ENCODE measurements at regions not wholly inside any gene's neighbourhood (a gene's known extent, or its start where the extent isn't known, plus 50 kb on each side); places are given as distances from the start of the nearest gene placed in this dataset.

DNA sequence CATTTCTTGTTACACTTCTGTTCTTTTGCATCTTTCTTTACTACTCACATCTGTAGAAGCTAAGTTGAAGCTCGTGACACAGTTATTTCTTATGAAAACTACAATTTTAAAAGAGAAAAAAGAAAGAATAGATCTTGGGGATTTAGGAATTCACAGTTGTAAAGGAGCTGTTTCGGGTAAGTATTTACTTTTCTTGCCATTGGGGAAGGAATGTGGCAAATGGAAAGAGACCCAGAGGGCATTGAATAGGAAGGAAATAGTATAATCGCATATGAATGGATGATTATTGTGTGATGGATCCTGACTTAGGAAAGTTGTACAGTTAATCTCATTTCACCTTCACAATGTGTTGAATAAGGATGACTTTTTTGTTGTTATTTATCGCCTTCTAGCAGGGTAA lies 914.1 kb upstream of the CDH8 start:
- peaks cover 15% of the 10 kb centered on the region for H3K9me3 Mint-ChIP-seq (ENCODE audit: unreplicated experiment)
- TF ChIP-seq, protein P1, sequence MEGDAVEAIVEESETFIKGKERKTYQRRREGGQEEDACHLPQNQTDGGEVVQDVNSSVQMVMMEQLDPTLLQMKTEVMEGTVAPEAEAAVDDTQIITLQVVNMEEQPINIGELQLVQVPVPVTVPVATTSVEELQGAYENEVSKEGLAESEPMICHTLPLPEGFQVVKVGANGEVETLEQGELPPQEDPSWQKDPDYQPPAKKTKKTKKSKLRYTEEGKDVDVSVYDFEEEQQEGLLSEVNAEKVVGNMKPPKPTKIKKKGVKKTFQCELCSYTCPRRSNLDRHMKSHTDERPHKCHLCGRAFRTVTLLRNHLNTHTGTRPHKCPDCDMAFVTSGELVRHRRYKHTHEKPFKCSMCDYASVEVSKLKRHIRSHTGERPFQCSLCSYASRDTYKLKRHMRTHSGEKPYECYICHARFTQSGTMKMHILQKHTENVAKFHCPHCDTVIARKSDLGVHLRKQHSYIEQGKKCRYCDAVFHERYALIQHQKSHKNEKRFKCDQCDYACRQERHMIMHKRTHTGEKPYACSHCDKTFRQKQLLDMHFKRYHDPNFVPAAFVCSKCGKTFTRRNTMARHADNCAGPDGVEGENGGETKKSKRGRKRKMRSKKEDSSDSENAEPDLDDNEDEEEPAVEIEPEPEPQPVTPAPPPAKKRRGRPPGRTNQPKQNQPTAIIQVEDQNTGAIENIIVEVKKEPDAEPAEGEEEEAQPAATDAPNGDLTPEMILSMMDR (IDR thresholded peaks at IDR 0.05) = no peak

DNA sequence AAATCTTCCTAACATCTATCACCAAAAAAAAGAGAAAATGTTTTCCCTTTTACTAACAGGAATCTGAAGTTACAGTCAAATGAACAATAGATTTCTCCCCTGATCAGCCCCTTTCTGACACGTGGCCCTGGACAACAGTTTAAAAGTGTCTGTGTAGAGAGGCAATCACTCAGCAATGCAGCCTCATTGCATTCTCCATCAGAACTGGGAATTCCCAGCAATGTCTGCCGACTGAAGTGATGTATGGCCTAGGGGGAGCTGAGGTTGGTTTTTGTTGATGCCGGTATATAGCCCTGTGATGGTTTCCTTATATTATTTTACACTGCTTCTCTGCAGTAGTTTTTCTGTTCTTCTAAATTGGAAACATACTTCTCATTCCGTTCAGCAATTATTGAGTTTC lies 904.3 kb upstream of the CDH8 start:
- no peaks in the 10 kb centered on the region for H3K27me3 Mint-ChIP-seq (ENCODE audit: unreplicated experiment)
- no peak overlapping the region for H3K4me3 Mint-ChIP-seq (ENCODE audit: unreplicated experiment)
- no peaks in the 10 kb centered on the region for H3K4me1 Mint-ChIP-seq (ENCODE audit: unreplicated experiment)
- no peaks in the 10 kb centered on the region for H3K36me3 Mint-ChIP-seq (ENCODE audit: unreplicated experiment)
- DNase-seq (ENCODE audit: extremely low spot score, unreplicated experiment) = no peak
- H3K9me3 Mint-ChIP-seq (ENCODE audit: unreplicated experiment) = peaks cover 3% of the 10 kb centered on the region
- TF ChIP-seq, protein P1 (IDR thresholded peaks at IDR 0.05) = no peak
- H3K27ac Mint-ChIP-seq (ENCODE audit: unreplicated experiment) = no peak overlapping the region

More for the DNA sequence above, 914.1 kb upstream of the CDH8 start:
- H3K36me3 Mint-ChIP-seq (ENCODE audit: unreplicated experiment) = no peaks in the 10 kb centered on the region
- no peak overlapping the region for H3K4me3 Mint-ChIP-seq (ENCODE audit: unreplicated experiment)
- no peaks in the 10 kb centered on the region for H3K4me1 Mint-ChIP-seq (ENCODE audit: unreplicated experiment)
- DNase-seq (ENCODE audit: extremely low spot score, unreplicated experiment) = no peak
- H3K27ac Mint-ChIP-seq (ENCODE audit: unreplicated experiment) = no peak overlapping the region
- no peaks in the 10 kb centered on the region for H3K27me3 Mint-ChIP-seq (ENCODE audit: unreplicated experiment)

DNA sequence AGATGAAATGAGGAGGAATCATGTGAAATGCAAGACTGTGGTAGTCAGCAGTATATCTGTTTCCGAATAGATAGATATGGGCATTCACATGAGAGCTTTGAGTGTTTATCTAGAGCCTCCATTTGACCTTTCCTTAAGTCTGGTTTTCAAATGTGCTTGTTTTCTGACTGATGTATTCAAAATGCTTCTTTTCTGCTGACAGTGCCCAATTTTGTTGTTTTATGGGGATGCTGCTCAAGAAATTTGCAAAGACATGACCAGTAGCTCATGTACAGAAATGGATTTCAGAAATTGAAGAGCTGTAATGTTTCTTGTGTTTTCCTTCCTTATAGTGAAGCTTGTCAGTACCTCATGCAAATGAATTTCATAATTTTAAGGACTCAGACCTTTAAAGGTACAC lies 903.4 kb upstream of the CDH8 start:
- H3K4me1 Mint-ChIP-seq (ENCODE audit: unreplicated experiment) = no peaks in the 10 kb centered on the region

DNA sequence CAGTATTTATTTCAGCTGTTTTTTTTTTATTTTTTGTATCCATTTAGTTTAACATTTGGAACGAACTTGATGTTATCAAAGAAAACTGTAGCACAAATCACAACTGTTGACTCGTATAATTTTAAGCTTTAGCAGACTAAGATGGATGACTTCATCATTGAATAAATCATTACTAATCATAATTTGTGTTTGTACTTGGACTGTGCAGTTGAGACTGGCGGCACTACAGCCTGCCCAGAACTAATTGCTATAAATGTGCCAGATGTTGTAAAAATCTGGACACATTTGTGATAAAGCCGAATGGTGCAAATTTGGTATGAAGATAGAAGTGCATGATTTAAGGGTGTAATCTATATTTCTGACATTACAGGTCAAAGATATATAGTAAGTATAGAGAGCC lies 897.7 kb upstream of the CDH8 start:
- Mint-ChIP-seq H3K9me3 (ENCODE audit: unreplicated experiment) (peaks cover 4% of the 10 kb centered on the region), H3K27me3 (ENCODE audit: unreplicated experiment) (no peaks in the 10 kb centered on the region)
- TF ChIP-seq, protein P1 (IDR thresholded peaks at IDR 0.05) = no peak

More for the DNA sequence above, 903.4 kb upstream of the CDH8 start:
- no peaks in the 10 kb centered on the region for H3K27me3 Mint-ChIP-seq (ENCODE audit: unreplicated experiment)
- no peak for DNase-seq (ENCODE audit: extremely low spot score, unreplicated experiment)
- H3K27ac Mint-ChIP-seq (ENCODE audit: unreplicated experiment) = no peak overlapping the region
- no peaks in the 10 kb centered on the region for H3K9me3 Mint-ChIP-seq (ENCODE audit: unreplicated experiment)
- no peaks in the 10 kb centered on the region for H3K36me3 Mint-ChIP-seq (ENCODE audit: unreplicated experiment)
- no peak overlapping the region for H3K4me3 Mint-ChIP-seq (ENCODE audit: unreplicated experiment)
- TF ChIP-seq, protein P1 (IDR thresholded peaks at IDR 0.05) = no peak

DNA sequence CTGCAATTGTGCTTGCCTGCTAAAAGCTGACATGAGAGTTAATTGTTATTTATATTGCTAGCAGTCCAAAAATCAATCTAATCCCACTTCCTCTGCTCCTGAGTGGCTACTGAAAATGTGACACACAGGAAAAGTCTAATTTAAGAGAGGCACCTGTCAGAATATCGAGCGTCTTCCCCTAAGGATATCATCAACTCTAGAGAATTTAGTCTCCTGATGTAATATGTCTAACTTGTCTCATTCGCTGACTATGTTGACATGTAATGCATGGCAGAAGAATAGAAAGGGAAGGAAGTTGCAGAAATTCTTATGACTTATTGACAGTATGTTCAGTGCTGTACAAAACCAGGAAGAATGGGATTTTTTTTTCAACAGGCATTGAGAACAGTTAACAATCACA lies 893.4 kb upstream of the CDH8 start:
- TF ChIP-seq, protein P1 (IDR thresholded peaks at IDR 0.05) = no peak
- DNase-seq (ENCODE audit: extremely low spot score, unreplicated experiment) = no peak
- H3K27me3 Mint-ChIP-seq (ENCODE audit: unreplicated experiment) = no peaks in the 10 kb centered on the region
- H3K4me1 Mint-ChIP-seq (ENCODE audit: unreplicated experiment) = no peaks in the 10 kb centered on the region
- no peak overlapping the region for H3K4me3 Mint-ChIP-seq (ENCODE audit: unreplicated experiment)
- H3K27ac Mint-ChIP-seq (ENCODE audit: unreplicated experiment) = no peak overlapping the region
- H3K9me3 Mint-ChIP-seq (ENCODE audit: unreplicated experiment) = peaks cover 12% of the 10 kb centered on the region
- no peaks in the 10 kb centered on the region for H3K36me3 Mint-ChIP-seq (ENCODE audit: unreplicated experiment)

More for the DNA sequence above, 897.7 kb upstream of the CDH8 start:
- Mint-ChIP-seq H3K36me3 (ENCODE audit: unreplicated experiment) (no peaks in the 10 kb centered on the region), H3K4me3 (ENCODE audit: unreplicated experiment) (no peak overlapping the region), H3K4me1 (ENCODE audit: unreplicated experiment) (no peaks in the 10 kb centered on the region), H3K27ac (ENCODE audit: unreplicated experiment) (no peak overlapping the region)
- no peak for DNase-seq (ENCODE audit: extremely low spot score, unreplicated experiment)
